GM19351 (cell line): ENCODE measurements at regions not wholly inside any gene's neighbourhood (a gene's known extent, or its start where the extent isn't known, plus 50 kb on each side); places are given as distances from the start of the nearest gene placed in this dataset.

Experiments used
- ATAC-seq: cut with Tn5 transposase; IDR thresholded peaks from one replicate; pipeline ENCODE4 v1.9.1; 2021; ENCODE audit warnings: mild to moderate bottlenecking, moderate library complexity; ENCODE audit not compliant: unreplicated experiment

DNA sequence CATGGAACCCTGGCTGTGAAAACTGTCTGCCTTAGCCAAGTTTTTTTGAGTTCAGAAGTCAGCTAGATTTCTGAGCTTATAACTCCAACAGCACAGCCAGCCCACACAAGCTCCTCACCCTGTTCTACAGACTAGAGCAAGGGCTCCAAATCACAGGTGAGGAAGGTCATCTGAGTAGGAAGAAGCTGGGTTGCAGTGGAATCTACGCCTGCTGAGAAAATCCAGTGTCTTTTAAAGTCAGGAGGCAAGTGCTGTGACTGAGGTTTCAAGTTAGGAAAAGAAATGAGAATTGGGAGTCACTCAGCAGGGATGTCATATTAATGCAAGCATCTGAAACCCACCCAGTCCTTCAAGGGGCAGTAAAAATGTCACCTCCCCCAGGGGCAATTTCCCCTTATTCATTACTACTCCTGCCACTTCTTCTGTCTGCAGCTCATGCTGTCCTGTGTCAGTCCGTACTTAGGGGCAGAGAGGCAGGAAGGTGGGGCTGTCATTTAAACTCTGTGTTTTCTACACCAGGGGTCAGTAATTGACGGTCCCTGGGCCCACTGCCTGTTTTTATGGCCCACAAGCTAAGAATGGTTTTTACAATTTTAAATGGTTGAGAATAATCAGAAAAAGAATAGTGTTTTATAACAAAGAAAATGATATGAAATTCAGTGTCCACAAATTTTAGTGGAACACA lies 551.1 kb downstream of the BCL11A start:
- no peak for ATAC-seq

DNA sequence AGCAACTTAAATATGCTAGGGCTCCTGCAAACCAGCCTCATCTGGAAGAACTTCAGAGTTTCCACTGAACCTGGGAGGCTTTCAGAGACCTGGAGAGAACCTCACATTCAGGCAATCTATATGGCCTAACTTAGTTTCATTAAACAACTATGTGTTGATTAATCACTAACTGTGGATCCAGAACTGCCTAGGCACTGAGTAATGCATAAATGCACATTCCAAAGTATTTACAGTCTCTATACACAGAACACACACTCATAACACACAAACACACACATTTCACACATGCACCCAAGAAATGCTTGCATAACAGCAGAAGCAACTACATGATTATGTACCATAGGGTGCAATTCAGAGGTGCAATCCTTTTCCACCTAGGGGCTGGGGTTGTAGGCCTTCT lies 552.8 kb downstream of the BCL11A start:
- ATAC-seq = no peak

DNA sequence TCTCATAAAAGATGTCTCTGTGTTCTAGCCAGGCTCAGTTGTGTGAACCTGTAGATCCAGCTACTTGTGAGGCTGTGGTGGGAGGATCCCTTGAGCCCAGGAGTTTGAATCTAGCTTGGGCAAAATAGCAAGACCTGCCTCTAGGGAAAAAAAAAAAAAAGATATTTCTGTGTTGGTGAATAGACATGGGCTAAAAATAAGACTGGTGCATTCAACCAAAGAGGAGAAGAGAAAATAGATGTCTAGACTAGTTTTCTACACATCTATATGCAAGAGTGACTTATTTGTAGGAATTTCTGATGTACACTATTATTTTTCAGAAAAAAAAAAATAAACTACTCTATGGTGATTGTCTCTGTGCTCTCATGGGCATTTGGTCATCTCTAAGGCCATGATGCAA lies 555.1 kb downstream of the BCL11A start:
- no peak for ATAC-seq

DNA sequence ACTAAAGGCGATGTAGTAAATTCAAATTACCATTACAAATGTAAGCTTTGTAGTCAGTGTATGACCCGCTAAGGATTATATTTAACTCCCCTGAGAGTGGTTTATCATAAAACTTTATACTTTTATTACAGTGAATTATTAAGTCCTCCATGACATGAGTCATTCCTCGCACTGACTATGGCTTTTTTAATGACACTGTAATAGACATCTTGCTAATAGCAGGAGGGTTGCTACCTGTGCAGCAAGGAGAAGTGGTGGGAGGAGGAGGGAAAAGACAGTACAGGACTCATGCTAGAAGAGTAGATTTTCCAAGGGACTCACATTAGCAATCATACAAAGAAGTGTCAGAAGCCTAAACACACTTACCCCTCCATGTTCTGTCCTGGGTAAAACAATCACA lies 556.1 kb downstream of the BCL11A start:
- no peak for ATAC-seq

DNA sequence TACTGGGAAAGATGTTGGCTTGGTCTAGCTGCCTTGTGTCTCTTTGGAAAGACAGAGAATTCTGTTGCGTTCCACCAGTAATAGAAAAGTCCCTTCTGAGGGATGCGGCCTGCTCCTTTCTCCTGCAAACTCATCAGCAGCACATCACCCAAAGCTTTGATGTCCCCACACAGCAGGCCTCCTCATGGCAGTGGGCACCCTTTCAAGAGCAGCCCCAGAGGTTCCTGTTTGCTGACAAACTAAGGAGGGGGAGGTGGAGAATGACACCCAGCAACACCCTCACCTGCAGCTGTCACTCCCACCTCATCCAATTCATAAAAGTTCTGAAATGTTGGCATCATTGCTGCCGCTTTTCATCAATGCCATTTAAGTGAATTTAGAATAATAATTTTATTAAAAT lies 556.6 kb downstream of the BCL11A start:
- ATAC-seq = no peak

DNA sequence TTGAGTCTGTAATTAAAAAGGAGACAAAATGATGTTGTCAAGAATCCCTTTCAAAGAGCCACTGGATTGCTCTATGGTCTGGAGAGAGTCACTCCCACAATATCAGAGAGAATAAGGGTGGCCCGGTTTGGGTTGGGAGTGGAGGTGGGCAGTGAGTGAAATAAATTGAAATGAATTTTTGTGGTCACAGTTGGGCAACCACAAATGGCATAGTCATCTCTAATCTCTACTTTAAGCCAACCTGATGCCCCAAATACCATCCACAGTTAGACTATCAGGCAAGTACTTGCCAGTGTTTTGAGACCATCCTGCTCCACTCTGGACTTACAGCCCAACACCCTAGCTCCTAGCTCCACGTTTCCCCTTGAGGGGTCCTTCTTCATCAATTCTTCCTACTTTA lies 559.7 kb downstream of the BCL11A start:
- ATAC-seq = no peak

DNA sequence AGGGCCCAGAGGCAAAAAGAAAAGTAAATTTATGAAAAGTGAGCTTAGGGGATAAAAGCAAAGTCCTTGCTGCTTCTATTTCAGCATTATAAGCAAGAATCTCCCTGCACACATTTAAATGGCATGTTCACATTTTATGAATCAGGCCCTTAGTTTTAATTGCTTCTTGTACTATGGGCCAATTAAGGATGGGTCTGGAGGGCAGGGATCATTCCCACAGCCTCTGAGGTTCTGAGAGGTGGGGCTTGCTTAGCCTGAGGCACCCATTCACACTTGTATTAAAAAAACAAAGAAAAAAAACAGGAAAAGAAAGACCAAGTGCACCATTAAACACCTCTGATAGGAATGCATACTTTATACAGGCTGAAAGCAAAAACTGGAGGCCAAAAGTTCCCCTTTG lies 565.1 kb downstream of the BCL11A start:
- no peak for ATAC-seq

DNA sequence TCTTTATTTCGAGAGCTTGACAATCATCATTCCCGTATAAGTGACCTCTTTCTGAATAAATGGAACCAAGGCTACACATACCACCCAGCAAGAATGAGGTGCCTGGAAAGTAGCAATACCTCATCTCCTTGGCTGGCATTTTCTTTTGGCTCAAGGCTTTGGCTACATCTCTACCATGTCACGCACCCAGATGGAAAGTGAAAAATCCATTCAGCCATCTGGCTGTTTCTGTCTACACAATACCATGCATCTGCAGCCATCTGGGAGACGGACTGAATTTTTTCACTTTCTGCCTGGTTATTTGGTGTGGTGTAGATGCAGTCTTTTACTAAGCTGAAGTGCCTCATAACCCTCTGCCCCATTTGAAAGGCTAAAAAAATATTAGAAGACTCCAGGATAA lies 566.9 kb downstream of the BCL11A start:
- ATAC-seq = no peak

DNA sequence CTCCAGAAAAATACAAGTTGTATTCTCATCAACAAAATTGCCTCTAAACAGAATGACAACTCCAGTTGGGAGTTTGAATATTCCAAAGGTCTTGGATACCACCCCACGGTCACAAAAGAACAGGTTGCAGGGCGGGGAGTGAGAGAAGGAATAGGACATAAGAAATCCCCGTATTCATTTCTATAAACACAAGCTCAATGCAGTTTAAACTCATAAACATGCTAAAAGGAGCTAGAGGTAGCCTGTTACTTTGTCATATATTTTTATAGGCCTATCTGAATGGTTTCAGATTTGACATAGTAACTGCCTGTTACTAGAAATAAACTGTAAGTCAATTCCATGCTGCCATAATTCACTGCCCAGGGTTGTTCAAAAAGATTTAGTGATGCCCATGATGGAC lies 567.5 kb downstream of the BCL11A start:
- no peak for ATAC-seq

DNA sequence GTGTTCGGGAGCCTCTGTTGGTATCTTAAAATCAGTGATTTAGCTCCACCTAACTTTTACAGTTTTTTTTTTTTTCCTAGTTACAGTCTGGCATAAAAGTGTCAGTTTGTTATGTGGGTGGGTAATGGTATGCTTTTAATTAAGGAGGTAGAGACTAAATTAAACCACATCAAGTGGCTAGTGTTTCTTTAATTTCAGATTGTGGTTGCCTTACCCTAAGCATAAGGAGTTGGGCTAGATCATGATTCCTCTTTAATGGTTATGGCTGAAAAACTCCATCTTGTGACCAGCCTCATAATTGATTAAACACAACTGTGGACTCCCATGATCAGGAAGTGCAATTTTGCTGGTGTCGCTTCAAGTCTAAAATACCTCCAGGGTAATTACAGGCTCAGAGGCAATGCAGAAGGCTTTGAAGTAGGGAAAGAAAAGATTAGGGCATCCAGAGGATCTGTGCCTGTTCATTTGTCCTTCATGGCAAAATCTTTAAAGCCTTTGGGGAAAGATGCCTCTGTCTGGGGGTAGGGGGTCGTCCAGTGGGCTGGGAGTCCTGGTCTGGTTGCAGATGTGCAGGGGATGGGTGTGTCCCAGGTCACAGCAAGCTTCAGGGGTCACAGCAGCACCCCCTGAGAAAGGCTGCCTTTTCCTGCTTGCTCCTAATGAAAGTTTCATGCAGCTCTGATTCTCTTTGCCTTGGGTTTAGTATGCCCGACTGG lies 579.2 kb downstream of the BCL11A start:
- ATAC-seq = no peak

DNA sequence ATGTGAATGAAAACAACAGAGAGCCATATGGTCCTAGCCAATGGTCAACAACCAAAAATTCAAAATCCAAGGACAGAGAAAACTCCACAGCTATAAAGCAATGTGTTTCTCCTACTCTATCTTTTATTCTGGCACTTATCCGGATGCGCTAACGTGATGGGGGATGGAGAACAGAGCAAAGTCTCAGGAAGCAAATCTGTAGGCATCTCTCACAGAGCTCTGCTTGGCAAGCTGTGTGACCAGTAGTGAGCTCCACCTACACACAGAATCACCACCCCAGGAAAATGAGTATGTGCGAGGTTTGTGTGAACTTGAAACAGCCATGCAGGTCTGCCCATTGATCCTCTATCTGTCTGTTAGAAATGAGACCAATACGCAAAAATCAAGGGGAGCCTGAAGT lies 584.3 kb downstream of the BCL11A start:
- no peak for ATAC-seq

DNA sequence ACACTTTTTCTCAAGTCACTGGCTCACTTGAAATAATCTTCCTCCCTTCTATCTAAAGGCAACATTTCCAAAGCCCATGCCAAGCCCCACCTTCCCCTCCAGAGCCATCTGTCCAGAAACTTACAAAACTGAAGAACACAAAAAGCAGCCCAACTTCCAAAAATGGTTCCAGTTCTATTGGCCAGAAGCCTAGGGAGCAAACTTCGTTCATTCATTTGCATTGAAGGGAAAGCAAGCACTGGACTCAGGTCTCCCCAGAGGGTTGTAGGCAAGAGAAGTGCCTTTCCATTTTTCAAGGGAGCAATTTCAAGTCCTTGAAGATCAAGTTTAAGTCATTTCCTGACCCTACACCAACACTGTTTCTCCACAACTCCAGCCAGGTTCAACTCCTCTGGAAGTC lies 585.0 kb downstream of the BCL11A start:
- no peak for ATAC-seq

DNA sequence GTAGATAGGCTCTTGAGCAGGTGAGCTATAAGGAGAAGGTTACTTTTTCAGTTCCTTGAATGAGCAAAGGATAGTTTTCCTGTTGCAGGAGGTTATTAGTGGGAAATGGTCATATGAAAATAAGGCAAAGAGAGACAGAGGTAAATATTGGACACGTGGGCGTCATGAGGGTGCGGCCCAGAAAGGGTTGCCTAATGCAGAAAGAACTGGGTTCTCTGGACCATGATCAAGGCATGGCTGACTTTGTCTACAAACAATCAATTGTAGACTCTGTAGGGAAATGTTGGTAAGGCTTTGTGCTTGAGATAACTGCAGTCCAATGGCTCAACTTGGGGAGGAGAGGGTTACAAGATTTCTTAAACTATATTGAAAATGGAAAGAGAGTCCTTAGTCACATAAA lies 585.8 kb downstream of the BCL11A start:
- ATAC-seq = no peak

DNA sequence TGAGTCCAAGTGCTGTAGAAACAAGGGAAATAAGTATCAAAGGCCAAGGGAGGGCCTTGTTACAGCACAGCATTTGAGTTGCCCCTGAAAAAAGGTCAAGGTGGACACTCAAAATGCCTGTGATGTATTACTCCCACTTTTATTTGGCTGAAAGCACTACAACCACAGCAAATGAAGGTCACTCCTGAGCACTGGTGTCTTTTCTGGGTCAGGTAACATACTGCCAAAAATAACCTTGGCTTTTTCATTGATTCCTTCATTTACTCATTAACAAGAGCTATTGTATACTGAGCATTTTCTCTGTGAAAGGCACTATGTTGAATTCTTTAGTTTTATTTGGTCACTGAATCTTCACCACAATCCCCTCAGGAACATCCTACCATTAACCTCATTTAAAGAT lies 590.3 kb downstream of the BCL11A start:
- no peak for ATAC-seq

DNA sequence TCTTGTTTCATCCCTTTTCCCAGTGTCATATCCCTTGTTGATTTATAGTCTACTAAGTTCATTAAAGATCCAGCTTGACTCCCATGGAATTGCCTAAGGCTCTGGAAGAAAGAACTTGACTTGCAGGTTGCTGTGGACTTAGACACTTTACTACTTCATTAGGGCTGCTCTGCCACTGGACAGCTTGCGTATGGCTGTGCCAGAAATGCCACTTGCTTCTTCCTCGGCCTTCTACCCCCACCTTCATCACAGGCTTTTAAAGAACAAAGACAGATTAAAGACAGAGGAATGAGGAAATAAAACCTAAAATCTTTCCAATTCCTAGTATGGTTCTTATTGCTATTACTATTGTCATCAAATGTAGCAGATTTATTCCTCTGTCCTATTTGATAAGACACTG lies 591.7 kb downstream of the BCL11A start:
- ATAC-seq = no peak

DNA sequence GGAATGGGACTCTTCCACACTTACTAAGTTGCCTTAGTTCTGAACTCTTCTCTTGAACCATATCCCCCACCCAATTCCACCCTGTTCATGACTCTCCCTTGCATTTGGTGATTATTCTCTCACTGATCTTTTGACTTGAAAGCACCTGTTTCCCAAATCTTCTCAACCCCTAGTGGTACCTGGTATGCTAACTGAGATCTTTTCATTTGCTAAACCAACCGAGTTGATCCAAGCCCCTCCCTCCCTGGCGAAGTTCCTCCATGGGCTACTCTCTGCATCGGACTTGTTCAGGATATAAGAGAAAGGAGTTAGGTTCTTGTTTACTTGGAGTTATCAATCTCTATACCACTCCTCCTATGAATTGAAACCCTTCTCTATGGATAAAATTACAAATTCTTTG lies 593.5 kb downstream of the BCL11A start:
- ATAC-seq = no peak

DNA sequence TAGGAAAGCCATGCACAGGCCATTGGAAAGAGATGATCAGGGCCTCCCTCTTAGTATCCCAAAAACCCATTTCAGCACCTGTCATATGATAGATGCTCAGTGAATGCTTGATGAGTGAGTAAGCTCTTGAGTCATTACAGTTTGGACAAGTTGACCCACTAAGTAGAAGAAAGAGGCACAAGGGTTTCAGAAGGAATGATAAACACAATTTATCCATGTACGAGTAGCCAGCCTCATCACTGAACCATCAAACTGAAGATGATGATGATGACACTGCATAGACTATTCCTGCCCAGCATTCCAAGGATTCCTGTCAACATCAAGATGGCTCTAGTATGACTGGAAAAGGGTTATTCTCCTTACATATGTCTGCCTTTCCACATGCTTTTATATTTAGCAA lies 596.0 kb downstream of the BCL11A start:
- no peak for ATAC-seq

DNA sequence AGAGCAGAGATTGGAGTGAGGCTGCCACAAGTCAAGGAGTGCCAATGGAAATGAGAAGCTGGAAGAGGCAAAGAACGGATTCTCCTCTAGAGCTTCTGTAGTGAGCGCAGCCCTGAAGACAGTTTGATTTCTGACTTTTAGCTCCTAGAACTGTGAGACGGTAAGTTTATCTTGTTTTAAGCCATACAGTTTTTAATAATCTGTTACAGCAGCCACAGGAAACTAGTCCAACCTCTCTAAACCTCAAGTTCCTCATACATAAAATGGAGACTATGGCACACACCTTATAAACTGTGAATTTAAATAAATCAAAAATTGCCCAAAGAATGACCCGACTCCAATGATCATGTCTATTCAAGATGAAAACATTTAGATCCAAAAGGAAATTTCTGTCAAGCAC lies 596.5 kb downstream of the BCL11A start:
- ATAC-seq = no peak

DNA sequence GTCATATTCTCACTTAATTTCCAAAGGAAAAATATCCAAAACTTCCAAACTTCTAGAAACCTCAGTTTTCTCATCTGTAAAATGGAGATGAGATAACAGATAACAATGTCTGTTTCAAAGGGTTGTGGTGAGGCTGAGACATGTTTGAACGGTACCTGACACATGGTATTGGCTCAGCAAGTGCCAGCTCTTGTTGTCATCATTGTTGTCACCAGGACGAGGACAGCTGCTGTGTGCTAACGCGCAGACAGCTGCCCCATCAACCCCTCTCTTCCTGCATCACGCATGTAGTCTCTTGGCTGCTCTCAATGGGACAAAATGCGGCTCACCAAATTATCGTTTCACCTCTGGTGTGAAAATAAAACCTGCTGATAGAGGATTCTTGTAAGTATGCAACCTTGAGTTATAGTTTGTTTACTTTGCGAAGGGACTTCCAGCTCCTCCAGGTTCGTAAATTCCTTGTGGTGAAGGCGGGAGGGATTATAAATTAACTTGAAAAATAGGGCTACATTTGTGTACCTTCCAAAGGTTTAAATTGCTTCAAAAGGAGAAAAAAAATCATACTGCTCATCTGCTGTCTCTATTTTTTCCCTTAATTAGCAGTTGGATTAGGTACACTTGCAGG lies 605.4 kb downstream of the BCL11A start:
- ATAC-seq = no peak

DNA sequence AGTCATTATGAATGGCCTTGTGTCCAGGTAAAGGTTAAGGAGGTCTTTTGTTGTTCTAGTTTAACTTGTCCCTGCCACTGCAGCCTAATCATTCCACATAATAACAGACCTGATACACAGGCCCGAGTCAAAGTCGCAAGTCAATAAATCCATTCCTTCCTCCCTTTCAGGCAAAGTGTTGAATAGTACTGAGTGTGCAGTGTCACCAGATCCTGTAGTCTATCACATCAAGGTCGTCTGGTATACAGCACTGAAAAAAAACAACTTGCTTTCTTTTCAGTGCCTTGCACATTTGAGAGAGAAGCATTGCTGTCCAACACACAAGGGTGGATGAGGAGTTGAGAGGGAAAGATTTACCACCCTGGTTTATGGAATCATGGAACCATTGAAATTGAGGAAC lies 606.2 kb downstream of the BCL11A start:
- ATAC-seq = no peak

DNA sequence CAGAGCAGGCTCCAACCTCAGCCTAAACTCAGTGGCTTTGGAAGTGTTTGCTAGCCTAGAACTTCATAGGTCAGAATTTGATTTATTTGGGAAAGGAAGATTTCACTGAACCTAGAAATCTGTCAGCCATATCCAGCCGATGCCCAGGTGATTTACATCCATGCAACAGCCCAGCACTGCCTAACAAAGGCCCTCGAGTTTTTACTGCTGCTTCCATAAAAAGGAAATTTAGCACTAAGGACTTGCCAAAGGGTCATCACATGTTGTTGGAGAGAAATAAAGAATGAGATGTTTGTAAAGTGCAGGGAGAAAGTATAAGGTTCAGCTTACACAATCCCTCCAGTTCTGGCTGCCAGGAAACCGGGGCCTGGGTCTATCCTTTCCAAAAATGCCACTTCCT lies 614.2 kb downstream of the BCL11A start:
- ATAC-seq = no peak

DNA sequence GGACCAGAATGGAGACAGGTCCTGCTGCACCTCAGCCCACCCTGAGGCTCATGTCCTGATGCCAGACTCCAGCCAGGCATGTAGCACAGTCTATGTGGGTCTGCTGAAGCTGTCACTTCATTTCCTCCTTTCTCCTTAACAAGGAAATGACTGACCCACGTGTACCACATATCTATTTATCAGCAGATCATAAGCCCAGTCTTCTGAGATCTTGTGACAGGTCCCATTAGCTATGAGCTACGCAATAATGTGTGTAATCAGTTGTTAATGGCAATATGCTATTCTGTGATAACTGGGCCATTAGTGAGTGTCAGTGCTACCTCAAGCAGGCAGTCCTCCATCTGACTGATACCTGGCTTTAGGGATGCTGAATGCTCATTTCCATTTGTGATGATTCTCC lies 615.3 kb downstream of the BCL11A start:
- no peak for ATAC-seq
